ENCODE measurements at regions not wholly inside any gene's neighbourhood (a gene's known extent, or its start where the extent isn't known, plus 50 kb on each side); places are given as distances from the start of the nearest gene placed in this dataset.

GRCh38 chr16:52293204-52293603 lies 253.7 kb downstream of the TOX3 start:
- TF ChIP-seq, protein P1, sequence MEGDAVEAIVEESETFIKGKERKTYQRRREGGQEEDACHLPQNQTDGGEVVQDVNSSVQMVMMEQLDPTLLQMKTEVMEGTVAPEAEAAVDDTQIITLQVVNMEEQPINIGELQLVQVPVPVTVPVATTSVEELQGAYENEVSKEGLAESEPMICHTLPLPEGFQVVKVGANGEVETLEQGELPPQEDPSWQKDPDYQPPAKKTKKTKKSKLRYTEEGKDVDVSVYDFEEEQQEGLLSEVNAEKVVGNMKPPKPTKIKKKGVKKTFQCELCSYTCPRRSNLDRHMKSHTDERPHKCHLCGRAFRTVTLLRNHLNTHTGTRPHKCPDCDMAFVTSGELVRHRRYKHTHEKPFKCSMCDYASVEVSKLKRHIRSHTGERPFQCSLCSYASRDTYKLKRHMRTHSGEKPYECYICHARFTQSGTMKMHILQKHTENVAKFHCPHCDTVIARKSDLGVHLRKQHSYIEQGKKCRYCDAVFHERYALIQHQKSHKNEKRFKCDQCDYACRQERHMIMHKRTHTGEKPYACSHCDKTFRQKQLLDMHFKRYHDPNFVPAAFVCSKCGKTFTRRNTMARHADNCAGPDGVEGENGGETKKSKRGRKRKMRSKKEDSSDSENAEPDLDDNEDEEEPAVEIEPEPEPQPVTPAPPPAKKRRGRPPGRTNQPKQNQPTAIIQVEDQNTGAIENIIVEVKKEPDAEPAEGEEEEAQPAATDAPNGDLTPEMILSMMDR (conservative IDR thresholded peaks at IDR 0.05), result no peak
- TF ChIP-seq EZH2 (IDR thresholded peaks at IDR 0.05; ENCODE audit: low read depth), result no peak
